ENCODE measurements at regions not wholly inside any gene's neighbourhood (a gene's known extent, or its start where the extent isn't known, plus 50 kb on each side); places are given as distances from the start of the nearest gene placed in this dataset.

DNA sequence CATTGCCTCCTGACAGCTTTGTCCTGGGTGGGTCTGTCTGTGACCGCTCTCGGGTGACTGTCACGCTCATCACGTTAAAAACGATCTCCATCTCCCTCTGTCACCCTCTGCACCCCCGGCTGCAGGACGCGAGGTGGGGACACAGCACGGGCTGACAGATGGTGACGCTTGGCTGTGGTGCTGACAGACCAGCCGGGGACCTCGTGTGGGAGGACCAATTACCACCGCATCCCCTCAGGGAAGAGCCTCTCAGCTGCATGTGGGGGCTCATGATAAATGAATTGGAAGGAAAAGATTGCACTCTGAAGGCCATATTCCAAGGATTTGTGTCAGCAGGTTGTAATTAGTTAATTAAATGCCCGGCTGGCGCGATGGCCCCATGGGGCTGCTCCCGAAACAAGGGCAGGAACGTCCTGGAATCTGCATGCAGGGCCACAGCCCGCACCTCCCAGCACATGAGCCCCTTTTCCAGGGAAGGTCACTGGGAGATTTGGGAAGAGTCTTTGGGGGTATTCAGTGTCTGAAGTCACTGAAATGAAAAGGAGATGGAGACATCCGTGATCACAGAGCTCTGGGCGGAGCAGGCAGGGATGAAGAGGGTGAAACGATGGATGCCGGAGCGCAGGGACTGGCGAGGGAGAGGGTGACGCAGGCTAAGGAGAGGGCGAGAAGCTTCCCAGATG, 87.1 kb downstream of the ERMARD start:
- Histone ChIP-seq H3K27me3 (no peaks in the 10 kb centered on the region), H3K4me3 (no peak overlapping the region), H3K4me1 (no peaks in the 10 kb centered on the region), H3K9me3 (no peaks in the 10 kb centered on the region), H3K36me3 (no peaks in the 10 kb centered on the region), H3K27ac (no peak overlapping the region)
- TF ChIP-seq POLR2A (IDR thresholded peaks at IDR 0.05), result no peak
- TF ChIP-seq, protein P1, sequence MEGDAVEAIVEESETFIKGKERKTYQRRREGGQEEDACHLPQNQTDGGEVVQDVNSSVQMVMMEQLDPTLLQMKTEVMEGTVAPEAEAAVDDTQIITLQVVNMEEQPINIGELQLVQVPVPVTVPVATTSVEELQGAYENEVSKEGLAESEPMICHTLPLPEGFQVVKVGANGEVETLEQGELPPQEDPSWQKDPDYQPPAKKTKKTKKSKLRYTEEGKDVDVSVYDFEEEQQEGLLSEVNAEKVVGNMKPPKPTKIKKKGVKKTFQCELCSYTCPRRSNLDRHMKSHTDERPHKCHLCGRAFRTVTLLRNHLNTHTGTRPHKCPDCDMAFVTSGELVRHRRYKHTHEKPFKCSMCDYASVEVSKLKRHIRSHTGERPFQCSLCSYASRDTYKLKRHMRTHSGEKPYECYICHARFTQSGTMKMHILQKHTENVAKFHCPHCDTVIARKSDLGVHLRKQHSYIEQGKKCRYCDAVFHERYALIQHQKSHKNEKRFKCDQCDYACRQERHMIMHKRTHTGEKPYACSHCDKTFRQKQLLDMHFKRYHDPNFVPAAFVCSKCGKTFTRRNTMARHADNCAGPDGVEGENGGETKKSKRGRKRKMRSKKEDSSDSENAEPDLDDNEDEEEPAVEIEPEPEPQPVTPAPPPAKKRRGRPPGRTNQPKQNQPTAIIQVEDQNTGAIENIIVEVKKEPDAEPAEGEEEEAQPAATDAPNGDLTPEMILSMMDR (IDR thresholded peaks at IDR 0.05), result no peak
- intact Hi-C loops (cut with DNase I; ENCODE audit: low total_unique reads), result loop anchor here (10.0 kb wide), 1 partner anchor 686 kb away; no protein-coding TSS in a partner anchor
- no peak for DNase-seq

DNA sequence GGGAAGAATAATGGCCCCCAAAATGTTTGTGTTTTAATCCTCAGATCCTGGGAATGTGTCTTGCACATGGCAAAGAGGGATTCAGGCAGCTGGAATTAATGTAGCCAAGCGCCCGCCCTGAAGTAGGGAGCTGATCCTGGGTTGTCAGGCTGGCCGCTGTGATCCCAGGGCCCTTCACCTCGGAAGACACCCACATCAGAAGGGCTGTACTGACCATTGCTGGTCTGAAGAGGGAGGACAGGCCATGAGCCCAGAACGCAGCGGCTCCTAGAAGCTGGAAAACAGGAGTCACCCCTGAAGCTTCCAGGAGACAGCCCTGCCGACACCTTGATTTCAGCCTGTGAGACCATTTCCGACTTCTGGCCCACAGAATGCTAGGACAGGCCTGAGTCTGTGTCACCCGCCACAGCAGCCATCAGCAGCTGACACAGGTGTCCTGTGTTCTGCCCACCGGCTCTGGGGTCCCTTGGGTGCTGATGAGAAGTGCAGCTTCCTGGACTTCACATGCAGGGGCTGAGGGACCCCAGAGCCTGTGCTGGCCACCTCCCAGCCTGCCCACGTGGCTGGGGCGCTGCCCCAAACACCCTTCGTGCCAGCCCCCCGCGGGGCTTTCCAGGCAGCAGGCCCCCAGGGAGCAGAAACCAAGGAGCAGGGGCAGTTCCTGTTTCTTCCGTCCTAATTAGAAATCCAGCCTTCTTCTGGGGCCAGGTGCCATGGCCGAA, 86.3 kb downstream of the ERMARD start:
- intact Hi-C loops (cut with DNase I; ENCODE audit: low total_unique reads), result loop anchor here (10.0 kb wide), 1 partner anchor 687 kb away; no protein-coding TSS in a partner anchor
- no peak for DNase-seq
- TF ChIP-seq, protein P1 (IDR thresholded peaks at IDR 0.05), result no peak
- no peak for TF ChIP-seq POLR2A (IDR thresholded peaks at IDR 0.05)
- Histone ChIP-seq H3K4me3 (no peak overlapping the region), H3K36me3 (no peaks in the 10 kb centered on the region), H3K27ac (no peak overlapping the region), H3K4me1 (no peaks in the 10 kb centered on the region), H3K27me3 (no peaks in the 10 kb centered on the region), H3K9me3 (no peaks in the 10 kb centered on the region)

DNA sequence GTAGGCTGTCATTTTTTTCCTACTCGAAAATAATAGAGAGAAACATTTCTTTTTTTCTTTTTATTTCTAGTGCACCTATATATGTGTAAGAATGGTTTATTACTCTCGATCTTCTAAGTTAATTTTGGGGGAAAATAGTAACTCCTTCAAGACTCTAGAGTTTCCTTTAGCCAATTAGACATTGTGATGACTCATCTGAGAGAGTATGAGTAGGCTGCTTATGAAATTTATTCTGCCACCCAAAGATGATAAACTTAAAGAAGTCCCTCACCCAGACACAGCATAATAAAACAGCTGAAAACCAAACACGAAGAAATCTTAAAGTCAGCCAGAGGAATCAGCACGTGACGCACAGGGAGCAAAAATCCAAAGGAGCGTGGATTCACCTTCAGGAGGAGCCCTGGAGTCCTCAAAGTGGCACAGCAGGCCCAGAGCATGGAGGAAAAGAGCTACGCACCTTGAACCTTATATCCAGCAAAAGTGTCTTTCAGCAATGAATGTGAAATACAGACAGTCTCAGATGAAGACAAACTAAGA, 81.9 kb downstream of the ERMARD start:
- Histone ChIP-seq H3K36me3 (no peaks in the 10 kb centered on the region), H3K4me1 (no peaks in the 10 kb centered on the region), H3K27me3 (no peaks in the 10 kb centered on the region), H3K9me3 (no peaks in the 10 kb centered on the region), H3K27ac (no peak overlapping the region), H3K4me3 (no peak overlapping the region)
- no peak for TF ChIP-seq POLR2A (IDR thresholded peaks at IDR 0.05)
- TF ChIP-seq, protein P1 (IDR thresholded peaks at IDR 0.05), result no peak
- intact Hi-C loops (cut with DNase I; ENCODE audit: low total_unique reads), result loop anchor here (10.0 kb wide), 1 partner anchor 691 kb away; no protein-coding TSS in a partner anchor
- DNase-seq, result no peak

DNA sequence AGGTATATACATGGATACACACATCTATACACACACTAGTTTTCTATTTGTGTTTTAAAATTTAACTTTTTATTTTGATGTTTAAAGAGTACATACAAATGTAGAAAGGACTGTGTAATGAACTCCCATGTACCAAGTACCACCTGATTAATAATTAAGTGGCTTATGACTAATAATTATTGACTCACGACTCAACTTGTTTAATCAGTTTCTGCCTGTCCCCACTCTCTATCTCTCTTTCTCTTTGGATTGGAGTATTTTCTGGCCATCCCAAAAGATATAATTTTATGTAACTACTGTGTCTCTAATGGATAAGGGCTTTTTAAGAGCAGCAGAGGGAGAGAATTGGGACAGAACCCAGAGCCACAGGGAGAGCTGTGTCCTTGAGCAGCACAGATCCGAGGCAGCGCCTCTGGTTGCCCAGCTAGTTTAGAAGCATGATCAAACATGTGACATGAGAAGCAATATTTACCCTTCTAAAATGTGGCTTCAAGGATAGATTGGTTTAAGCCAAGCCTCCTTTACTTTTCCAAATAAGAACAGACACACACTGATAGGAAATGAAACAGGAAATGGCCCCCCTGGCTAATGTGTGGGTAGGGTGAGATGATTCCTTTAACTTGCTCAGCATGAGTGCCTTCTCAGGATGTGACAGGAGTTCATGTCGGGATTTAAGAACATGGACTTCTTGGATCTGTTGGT, 81.0 kb downstream of the ERMARD start:
- H3K9me3 ChIP-seq, result no peaks in the 10 kb centered on the region
- DNase-seq, result no peak
- no peak overlapping the region for H3K4me3 ChIP-seq
- intact Hi-C loops (cut with DNase I; ENCODE audit: low total_unique reads), result loop anchor here (10.0 kb wide), 1 partner anchor 692 kb away; no protein-coding TSS in a partner anchor
- H3K27me3 ChIP-seq, result no peaks in the 10 kb centered on the region
- no peaks in the 10 kb centered on the region for H3K4me1 ChIP-seq
- H3K36me3 ChIP-seq, result no peaks in the 10 kb centered on the region
- H3K27ac ChIP-seq, result no peak overlapping the region
- TF ChIP-seq, protein P1 (IDR thresholded peaks at IDR 0.05), result no peak
- no peak for TF ChIP-seq POLR2A (IDR thresholded peaks at IDR 0.05)
